ENCODE measurements at regions not wholly inside any gene's neighbourhood (a gene's known extent, or its start where the extent isn't known, plus 50 kb on each side); places are given as distances from the start of the nearest gene placed in this dataset.
"Not testable (repeated sequence)": the region's sequence is repeated elsewhere in the genome, so short reads cannot be mapped to it uniquely, and the experiment has no call there.

GRCh38 chr7:108943048-108943447, 373.4 kb downstream of the DNAJB9 start:
- not testable (repeated sequence) for TF ChIP-seq CTCF (IDR thresholded peaks at IDR 0.05; ENCODE audit: low read depth, low read length, missing input control); NR2F2 (IDR thresholded peaks at IDR 0.05); EGR1 (IDR thresholded peaks at IDR 0.05; ENCODE audit: low read depth in 2 of 2); REST (IDR thresholded peaks at IDR 0.05); ZBTB33 (IDR thresholded peaks at IDR 0.05); HNF4G (IDR thresholded peaks at IDR 0.05)

All from liver (tissue), 3 donors.